WTC11 (cell line): ENCODE measurements at regions not wholly inside any gene's neighbourhood (a gene's known extent, or its start where the extent isn't known, plus 50 kb on each side); places are given as distances from the start of the nearest gene placed in this dataset.

ENCODE experiments used
- ESRRA ChIP-seq: sonication (generic); formaldehyde crosslinking; IDR thresholded peaks from 2 replicates; pipeline ENCODE4 v1.8.1; 2022; ENCODE audit warnings: mild to moderate bottlenecking, missing genetic modification reagents, borderline replicate concordance
- NFYB ChIP-seq: sonication (generic); formaldehyde crosslinking; conservative IDR thresholded peaks from 2 replicates; pipeline ENCODE4 v1.8.0; 2022; ENCODE audit warnings: low read depth, missing genetic modification reagents
- NR1H2 ChIP-seq: sonication (generic); formaldehyde crosslinking; IDR thresholded peaks from 2 replicates; pipeline ENCODE4 v1.9.0; 2021; ENCODE audit warnings: mild to moderate bottlenecking, moderate library complexity, missing genetic modification reagents
- NR3C1 ChIP-seq: sonication (generic); formaldehyde crosslinking; conservative IDR thresholded peaks from 2 replicates; pipeline ENCODE4 v1.8.1; 2023; ENCODE audit warnings: low read depth, mild to moderate bottlenecking, missing genetic modification reagents
- SMAD4 ChIP-seq: sonication (generic); formaldehyde crosslinking; IDR thresholded peaks from 2 replicates; pipeline ENCODE4 v1.8.0; 2022; ENCODE audit warnings: mild to moderate bottlenecking, missing genetic modification reagents
- SP1 ChIP-seq: sonication (generic); formaldehyde crosslinking; conservative IDR thresholded peaks from 2 replicates; pipeline ENCODE4 v1.8.1; 2022; ENCODE audit warnings: missing genetic modification reagents
- TCF7 ChIP-seq: sonication (generic); formaldehyde crosslinking; IDR thresholded peaks from 2 replicates; pipeline ENCODE4 v1.8.0; 2022; ENCODE audit warnings: mild to moderate bottlenecking, low read depth, missing genetic modification reagents, moderate library complexity
- ZBTB21 ChIP-seq: sonication (generic); formaldehyde crosslinking; IDR thresholded peaks from 2 replicates; pipeline ENCODE4 v1.8.1; 2023; ENCODE audit warnings: mild to moderate bottlenecking, missing genetic modification reagents, borderline replicate concordance
- ZBTB43 ChIP-seq: sonication (generic); formaldehyde crosslinking; IDR thresholded peaks from 2 replicates; pipeline ENCODE4 v1.8.1; 2023; ENCODE audit warnings: mild to moderate bottlenecking, missing genetic modification reagents
- TF ChIP-seq, protein P1 (sequence below): sonication (generic); formaldehyde crosslinking; IDR thresholded peaks from 2 replicates; pipeline ENCODE4 v1.8.1; 2023; ENCODE audit warnings: mild to moderate bottlenecking, missing genetic modification reagents
- TF ChIP-seq, protein P2 (sequence below): fragments of 200-600 bp; IDR thresholded peaks from 2 replicates; pipeline ENCODE4 v1.8.0; 2022; ENCODE audit warnings: antibody characterized with exemption
- TF ChIP-seq, protein P3 (sequence below): sonication (generic); formaldehyde crosslinking; IDR thresholded peaks from 2 replicates; pipeline ENCODE4 v1.8.0; 2022; ENCODE audit warnings: mild to moderate bottlenecking, missing genetic modification reagents
- TF ChIP-seq, protein P4 (sequence below): sonication (generic); formaldehyde crosslinking; IDR thresholded peaks from 2 replicates; pipeline ENCODE4 v1.8.1; 2022; ENCODE audit warnings: low read depth, mild to moderate bottlenecking, moderate library complexity, missing genetic modification reagents, borderline replicate concordance
- TF ChIP-seq, protein P5 (sequence below): fragments of 250-450 bp; sonication (Bioruptor Pico); conservative IDR thresholded peaks from 2 replicates; pipeline ENCODE4 v1.9.0; 2021; ENCODE audit warnings: mild to moderate bottlenecking

DNA sequence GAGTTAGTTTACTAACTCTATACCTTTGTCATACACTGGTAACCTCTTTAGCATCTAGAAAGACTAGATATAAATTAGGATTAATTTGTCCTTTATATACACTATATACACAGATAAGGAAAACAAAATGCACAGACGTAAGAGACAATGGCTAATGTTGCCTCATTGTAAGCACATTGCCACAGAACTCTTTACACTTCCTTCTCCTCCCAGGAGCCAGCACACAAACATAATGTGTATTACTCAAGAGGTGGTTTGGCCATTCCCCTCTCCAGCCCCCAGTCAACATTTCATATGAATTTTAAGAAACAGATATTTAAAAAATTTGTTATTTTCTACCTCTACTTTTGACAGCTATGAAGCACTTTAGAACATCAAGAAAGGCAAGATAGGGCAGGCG is 131.4 kb upstream of the OR4E1 start:
- TF ChIP-seq, protein P1, sequence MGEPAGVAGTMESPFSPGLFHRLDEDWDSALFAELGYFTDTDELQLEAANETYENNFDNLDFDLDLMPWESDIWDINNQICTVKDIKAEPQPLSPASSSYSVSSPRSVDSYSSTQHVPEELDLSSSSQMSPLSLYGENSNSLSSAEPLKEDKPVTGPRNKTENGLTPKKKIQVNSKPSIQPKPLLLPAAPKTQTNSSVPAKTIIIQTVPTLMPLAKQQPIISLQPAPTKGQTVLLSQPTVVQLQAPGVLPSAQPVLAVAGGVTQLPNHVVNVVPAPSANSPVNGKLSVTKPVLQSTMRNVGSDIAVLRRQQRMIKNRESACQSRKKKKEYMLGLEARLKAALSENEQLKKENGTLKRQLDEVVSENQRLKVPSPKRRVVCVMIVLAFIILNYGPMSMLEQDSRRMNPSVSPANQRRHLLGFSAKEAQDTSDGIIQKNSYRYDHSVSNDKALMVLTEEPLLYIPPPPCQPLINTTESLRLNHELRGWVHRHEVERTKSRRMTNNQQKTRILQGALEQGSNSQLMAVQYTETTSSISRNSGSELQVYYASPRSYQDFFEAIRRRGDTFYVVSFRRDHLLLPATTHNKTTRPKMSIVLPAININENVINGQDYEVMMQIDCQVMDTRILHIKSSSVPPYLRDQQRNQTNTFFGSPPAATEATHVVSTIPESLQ (CRISPR knock-in tag), result no peak
- TF ChIP-seq, protein P2, sequence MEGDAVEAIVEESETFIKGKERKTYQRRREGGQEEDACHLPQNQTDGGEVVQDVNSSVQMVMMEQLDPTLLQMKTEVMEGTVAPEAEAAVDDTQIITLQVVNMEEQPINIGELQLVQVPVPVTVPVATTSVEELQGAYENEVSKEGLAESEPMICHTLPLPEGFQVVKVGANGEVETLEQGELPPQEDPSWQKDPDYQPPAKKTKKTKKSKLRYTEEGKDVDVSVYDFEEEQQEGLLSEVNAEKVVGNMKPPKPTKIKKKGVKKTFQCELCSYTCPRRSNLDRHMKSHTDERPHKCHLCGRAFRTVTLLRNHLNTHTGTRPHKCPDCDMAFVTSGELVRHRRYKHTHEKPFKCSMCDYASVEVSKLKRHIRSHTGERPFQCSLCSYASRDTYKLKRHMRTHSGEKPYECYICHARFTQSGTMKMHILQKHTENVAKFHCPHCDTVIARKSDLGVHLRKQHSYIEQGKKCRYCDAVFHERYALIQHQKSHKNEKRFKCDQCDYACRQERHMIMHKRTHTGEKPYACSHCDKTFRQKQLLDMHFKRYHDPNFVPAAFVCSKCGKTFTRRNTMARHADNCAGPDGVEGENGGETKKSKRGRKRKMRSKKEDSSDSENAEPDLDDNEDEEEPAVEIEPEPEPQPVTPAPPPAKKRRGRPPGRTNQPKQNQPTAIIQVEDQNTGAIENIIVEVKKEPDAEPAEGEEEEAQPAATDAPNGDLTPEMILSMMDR, result no peak
- TF ChIP-seq, protein P3, sequence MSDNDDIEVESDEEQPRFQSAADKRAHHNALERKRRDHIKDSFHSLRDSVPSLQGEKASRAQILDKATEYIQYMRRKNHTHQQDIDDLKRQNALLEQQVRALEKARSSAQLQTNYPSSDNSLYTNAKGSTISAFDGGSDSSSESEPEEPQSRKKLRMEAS (CRISPR knock-in tag), result no peak
- TF ChIP-seq SP1 (CRISPR knock-in tag), result no peak
- no peak for TF ChIP-seq ZBTB43 (CRISPR knock-in tag)
- no peak for TF ChIP-seq ZBTB21 (CRISPR knock-in tag)
- no peak for TF ChIP-seq ESRRA (CRISPR knock-in tag)
- TF ChIP-seq NR1H2 (CRISPR knock-in tag), result no peak
- TF ChIP-seq, protein P4, sequence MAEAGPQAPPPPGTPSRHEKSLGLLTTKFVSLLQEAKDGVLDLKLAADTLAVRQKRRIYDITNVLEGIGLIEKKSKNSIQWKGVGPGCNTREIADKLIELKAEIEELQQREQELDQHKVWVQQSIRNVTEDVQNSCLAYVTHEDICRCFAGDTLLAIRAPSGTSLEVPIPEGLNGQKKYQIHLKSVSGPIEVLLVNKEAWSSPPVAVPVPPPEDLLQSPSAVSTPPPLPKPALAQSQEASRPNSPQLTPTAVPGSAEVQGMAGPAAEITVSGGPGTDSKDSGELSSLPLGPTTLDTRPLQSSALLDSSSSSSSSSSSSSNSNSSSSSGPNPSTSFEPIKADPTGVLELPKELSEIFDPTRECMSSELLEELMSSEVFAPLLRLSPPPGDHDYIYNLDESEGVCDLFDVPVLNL (CRISPR knock-in tag), result no peak
- no peak for TF ChIP-seq SMAD4 (CRISPR knock-in tag)
- no peak for TF ChIP-seq NR3C1 (CRISPR knock-in tag)
- TF ChIP-seq, protein P5, sequence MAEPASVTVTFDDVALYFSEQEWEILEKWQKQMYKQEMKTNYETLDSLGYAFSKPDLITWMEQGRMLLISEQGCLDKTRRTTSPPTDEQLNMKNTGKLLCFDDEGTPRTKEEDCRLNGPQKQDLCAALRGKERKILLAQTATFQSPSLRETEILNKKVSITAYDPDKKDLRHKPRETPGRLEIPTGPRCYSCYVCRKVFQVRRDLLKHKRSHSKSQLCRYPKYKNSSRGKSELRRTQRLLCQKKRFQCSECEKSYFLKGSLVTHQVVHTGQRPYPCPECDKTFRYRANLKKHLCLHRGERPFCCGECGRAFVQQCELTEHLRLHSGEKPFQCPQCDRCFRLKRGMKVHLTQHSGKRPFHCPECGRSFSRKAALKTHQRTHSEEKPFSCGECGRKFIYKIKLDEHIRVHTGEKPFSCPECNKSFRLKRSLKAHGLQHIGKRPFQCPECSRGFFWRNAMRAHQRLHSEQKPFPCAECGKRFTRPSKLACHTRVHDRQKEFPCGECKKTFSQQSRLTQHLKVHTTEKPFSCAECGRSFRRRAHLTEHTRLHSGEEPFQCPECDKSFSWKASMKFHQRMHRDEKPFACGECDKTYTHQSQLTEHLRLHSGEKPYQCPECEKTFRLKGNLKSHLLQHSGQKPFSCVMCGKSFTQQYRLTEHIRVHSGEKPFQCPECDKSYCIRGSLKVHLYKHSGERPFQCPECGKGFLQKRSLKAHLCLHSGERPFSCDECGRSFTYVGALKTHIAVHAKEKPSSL (CRISPR knock-in tag), result no peak
- no peak for TF ChIP-seq TCF7
- TF ChIP-seq NFYB (CRISPR knock-in tag), result no peak
